Panc1 (cell line): ENCODE measurements at regions not wholly inside any gene's neighbourhood (a gene's known extent, or its start where the extent isn't known, plus 50 kb on each side); places are given as distances from the start of the nearest gene placed in this dataset.

Experiments used
- ATAC-seq: fragments of 200-7000 bp; cut with Tn5 transposase; 2 replicates; pipeline ENCODE4 v1.9.1; 2020; ENCODE audit warnings: mild to moderate bottlenecking, moderate library complexity
- BruUV-seq: library from RNA; stranded (reverse); fragments of 400-500 nt; replicated peaks from 2 replicates; lab custom pipeline; 2021; lab: Mats Ljungman, UMichigan
- CTCF ChIA-PET: fragments of 300-600 bp; sonication (Branson Sonifier 250); formaldehyde crosslinking; loops from one replicate; lab custom pipeline; 2022; ENCODE audit warnings: antibody characterized with exemption; lab: Charles Lee
- POLR2A ChIA-PET: fragments of 300-600 bp; sonication (Branson Sonifier 250); formaldehyde crosslinking; loops from one replicate; lab custom pipeline; 2022; ENCODE audit warnings: antibody characterized with exemption; lab: Charles Lee
- DNase-seq: peaks from one replicate; pipeline ENCODE4 v3.0.0-alpha.2; 2010; ENCODE audit warnings: low read depth, low spot score
- H3K27ac ChIP-seq: 2 replicates; pipeline ENCODE4 v1.5.1; 2011; ENCODE audit warnings: mild to moderate bottlenecking, low read length, inconsistent platforms
- H3K27me3 ChIP-seq: fragments of 200-500 bp; sonication (Bioruptor generic); 2 replicates; pipeline ENCODE4 v1.6.0; 2014; ENCODE audit warnings: low read length, inconsistent platforms; ENCODE audit not compliant: control insufficient read depth, insufficient read depth
- H3K36me3 ChIP-seq: fragments of 200-500 bp; sonication (Bioruptor generic); 2 replicates; pipeline ENCODE4 v1.5.1; 2014; ENCODE audit warnings: inconsistent platforms, mild to moderate bottlenecking, low read length, moderate library complexity; ENCODE audit not compliant: control insufficient read depth, insufficient read depth
- H3K4me1 ChIP-seq: 2 replicates; pipeline ENCODE4 v1.5.1; 2011; ENCODE audit warnings: inconsistent platforms, mild to moderate bottlenecking, low read length, moderate library complexity; ENCODE audit not compliant: control insufficient read depth, insufficient read depth
- H3K4me3 ChIP-seq, 2 experiments: 2 replicates each; pipeline ENCODE4 v1.5.1; 2011 to 2012; ENCODE audit warnings: low read depth in 2 of 2, low read length in 2 of 2, mild to moderate bottlenecking in 2 of 2, inconsistent platforms in 1 of 2, moderate library complexity in 1 of 2
- H3K9me3 ChIP-seq: fragments of 200-500 bp; sonication (Bioruptor generic); 2 replicates; pipeline ENCODE4 v1.5.1; 2014; ENCODE audit warnings: low read depth, mild to moderate bottlenecking, inconsistent platforms, low read length, moderate library complexity; ENCODE audit not compliant: control insufficient read depth, insufficient read depth
- POLR2AphosphoS5 ChIP-seq: IDR thresholded peaks from 2 replicates; pipeline ENCODE4 v1.6.1; 2012; ENCODE audit warnings: mild to moderate bottlenecking, low read depth, low read length, moderate library complexity
- SIN3A ChIP-seq: IDR thresholded peaks from 2 replicates; pipeline ENCODE4 v1.6.1; 2012; ENCODE audit warnings: low read depth, mild to moderate bottlenecking, low read length, moderate library complexity, borderline replicate concordance; ENCODE audit not compliant: insufficient read depth
- TCF7L2 ChIP-seq: IDR thresholded peaks from 2 replicates; pipeline ENCODE4 v1.6.1; 2011; ENCODE audit warnings: mild to moderate bottlenecking, low read depth, low read length, inconsistent platforms
- in situ Hi-C: cut with HindIII; loops from 2 replicates; pipeline ENCODE4 v1.10.0; 2016; ENCODE audit warnings: low sequenced_read_pairs, low pct_unique_long_range_greater_than_20kb
- intact Hi-C: fragments of 100-400 bp; cut with micrococcal nuclease; formaldehyde crosslinking; loops from one replicate; pipeline ENCODE4 v1.10.0; 2022; ENCODE audit not compliant: unreplicated experiment
- TF ChIP-seq, protein P1 (sequence below): fragments of 450-650 bp; IDR thresholded peaks from 2 replicates; pipeline ENCODE4 v1.5.1; 2017; ENCODE audit warnings: mild to moderate bottlenecking
- TF ChIP-seq, protein P2 (sequence below), 2 experiments: IDR thresholded peaks; 2 replicates each; pipeline ENCODE4 v1.6.1; 2011 to 2012; ENCODE audit warnings: low read depth in 2 of 2, control low read depth in 1 of 2, low read length in 1 of 2, mild to moderate bottlenecking in 1 of 2, moderate library complexity in 1 of 2; ENCODE audit not compliant: insufficient read depth in 1 of 2

DNA sequence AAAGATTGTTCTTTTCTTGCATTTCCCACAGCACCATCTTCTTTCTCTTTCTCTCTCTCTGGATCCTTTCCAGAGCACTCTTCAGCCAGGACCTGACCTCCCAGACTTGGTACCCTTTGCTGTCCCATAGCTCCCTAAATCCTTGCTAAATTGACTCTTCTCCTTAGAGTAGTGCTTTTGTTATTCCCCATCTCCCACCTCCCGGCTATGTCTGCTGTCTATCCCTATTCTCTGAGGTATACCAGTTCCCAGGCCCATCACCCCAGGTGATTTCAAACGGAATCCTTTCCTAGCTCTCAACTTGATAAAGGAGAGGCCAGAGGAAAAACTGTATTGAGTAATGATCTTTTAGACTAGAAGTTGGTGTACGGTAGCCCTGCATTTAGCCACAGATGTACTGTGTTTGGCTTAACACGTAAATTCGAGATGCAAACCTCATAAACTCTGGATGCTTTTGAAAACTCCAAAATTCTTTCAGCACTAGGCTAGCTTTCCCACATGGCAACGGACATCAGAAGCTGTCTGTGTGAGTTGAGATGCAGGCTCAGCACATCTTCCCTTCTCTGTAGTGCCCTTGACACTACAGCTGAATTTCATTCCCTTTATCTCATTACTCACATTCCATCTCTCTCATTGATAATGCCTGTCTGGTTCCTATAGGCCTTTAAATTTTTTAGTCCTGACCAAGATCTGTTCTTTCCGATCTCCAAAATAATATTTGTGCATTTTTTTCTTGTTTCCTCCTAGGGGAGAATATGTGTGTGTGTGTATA, 320.8 kb upstream of the ITGA1 start:
- ATAC-seq, result no peak
- H3K4me1 ChIP-seq, result no peaks in the 10 kb centered on the region
- BruUV-seq, result no TSS peak
- no peaks in the 10 kb centered on the region for H3K36me3 ChIP-seq
- ChIA-PET CTCF (no interaction called here), POLR2A (no interaction called here)
- DNase-seq, result no peak
- H3K27me3 ChIP-seq, result no peaks in the 10 kb centered on the region
- in situ Hi-C loops (no loop called here), intact Hi-C loops (no loop called here)
- no peak overlapping the region for H3K27ac ChIP-seq
- H3K9me3 ChIP-seq, result no peaks in the 10 kb centered on the region
- no peak overlapping the region for H3K4me3 ChIP-seq
- TF ChIP-seq TCF7L2, result no peak
- no peak for TF ChIP-seq SIN3A
- TF ChIP-seq POLR2AphosphoS5, result no peak
- TF ChIP-seq, protein P1, sequence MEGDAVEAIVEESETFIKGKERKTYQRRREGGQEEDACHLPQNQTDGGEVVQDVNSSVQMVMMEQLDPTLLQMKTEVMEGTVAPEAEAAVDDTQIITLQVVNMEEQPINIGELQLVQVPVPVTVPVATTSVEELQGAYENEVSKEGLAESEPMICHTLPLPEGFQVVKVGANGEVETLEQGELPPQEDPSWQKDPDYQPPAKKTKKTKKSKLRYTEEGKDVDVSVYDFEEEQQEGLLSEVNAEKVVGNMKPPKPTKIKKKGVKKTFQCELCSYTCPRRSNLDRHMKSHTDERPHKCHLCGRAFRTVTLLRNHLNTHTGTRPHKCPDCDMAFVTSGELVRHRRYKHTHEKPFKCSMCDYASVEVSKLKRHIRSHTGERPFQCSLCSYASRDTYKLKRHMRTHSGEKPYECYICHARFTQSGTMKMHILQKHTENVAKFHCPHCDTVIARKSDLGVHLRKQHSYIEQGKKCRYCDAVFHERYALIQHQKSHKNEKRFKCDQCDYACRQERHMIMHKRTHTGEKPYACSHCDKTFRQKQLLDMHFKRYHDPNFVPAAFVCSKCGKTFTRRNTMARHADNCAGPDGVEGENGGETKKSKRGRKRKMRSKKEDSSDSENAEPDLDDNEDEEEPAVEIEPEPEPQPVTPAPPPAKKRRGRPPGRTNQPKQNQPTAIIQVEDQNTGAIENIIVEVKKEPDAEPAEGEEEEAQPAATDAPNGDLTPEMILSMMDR, result no peak
- TF ChIP-seq, protein P2, sequence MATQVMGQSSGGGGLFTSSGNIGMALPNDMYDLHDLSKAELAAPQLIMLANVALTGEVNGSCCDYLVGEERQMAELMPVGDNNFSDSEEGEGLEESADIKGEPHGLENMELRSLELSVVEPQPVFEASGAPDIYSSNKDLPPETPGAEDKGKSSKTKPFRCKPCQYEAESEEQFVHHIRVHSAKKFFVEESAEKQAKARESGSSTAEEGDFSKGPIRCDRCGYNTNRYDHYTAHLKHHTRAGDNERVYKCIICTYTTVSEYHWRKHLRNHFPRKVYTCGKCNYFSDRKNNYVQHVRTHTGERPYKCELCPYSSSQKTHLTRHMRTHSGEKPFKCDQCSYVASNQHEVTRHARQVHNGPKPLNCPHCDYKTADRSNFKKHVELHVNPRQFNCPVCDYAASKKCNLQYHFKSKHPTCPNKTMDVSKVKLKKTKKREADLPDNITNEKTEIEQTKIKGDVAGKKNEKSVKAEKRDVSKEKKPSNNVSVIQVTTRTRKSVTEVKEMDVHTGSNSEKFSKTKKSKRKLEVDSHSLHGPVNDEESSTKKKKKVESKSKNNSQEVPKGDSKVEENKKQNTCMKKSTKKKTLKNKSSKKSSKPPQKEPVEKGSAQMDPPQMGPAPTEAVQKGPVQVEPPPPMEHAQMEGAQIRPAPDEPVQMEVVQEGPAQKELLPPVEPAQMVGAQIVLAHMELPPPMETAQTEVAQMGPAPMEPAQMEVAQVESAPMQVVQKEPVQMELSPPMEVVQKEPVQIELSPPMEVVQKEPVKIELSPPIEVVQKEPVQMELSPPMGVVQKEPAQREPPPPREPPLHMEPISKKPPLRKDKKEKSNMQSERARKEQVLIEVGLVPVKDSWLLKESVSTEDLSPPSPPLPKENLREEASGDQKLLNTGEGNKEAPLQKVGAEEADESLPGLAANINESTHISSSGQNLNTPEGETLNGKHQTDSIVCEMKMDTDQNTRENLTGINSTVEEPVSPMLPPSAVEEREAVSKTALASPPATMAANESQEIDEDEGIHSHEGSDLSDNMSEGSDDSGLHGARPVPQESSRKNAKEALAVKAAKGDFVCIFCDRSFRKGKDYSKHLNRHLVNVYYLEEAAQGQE (IDR thresholded peaks at IDR 0.05; ENCODE audit: insufficient read depth in 1 of 2, low read depth in 2 of 2, low read length in 1 of 2), result no peak

DNA sequence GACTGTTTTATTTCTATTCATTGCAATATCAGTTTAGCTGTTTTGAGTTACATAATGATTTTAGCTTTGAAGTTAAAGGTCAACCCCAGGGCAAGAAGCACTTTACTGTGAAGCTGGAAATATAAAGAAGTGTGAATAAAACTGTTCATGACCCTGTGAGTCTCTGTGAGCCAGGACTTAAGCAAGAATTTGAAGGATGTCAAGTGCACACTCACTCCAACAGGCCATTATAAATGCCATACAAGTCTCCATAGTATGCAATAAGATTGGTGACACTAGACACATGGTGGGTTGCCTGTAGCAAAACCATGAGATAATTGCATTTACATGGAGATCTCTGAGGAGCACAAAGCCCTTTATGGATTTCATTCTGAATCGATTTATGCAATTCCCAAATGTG, 318.7 kb upstream of the ITGA1 start:
- H3K27me3 ChIP-seq, result no peaks in the 10 kb centered on the region
- POLR2A ChIA-PET, result no interaction called here
- CTCF ChIA-PET, result no interaction called here
- in situ Hi-C loops (no loop called here), intact Hi-C loops (no loop called here)
- BruUV-seq, result no TSS peak
- no peaks in the 10 kb centered on the region for H3K9me3 ChIP-seq
- H3K27ac ChIP-seq, result no peak overlapping the region
- H3K4me3 ChIP-seq, result no peak overlapping the region
- TF ChIP-seq, protein P2 (IDR thresholded peaks at IDR 0.05; ENCODE audit: insufficient read depth in 1 of 2, low read depth in 2 of 2, low read length in 1 of 2), result no peak
- TF ChIP-seq POLR2AphosphoS5, result no peak
- TF ChIP-seq TCF7L2, result no peak
- TF ChIP-seq, protein P1, result no peak
- TF ChIP-seq SIN3A, result no peak
- no peak for DNase-seq
- ATAC-seq, result no peak
- H3K36me3 ChIP-seq, result no peaks in the 10 kb centered on the region
- no peaks in the 10 kb centered on the region for H3K4me1 ChIP-seq
